ENCODE measurements at regions not wholly inside any gene's neighbourhood (a gene's known extent, or its start where the extent isn't known, plus 50 kb on each side); places are given as distances from the start of the nearest gene placed in this dataset.
A peak's percentile ranks its signal among the peaks of the same experiment; 100 is the strongest.

- TF ChIP-seq MEIS2 (IDR thresholded peaks at IDR 0.05; ENCODE audit: partially characterized antibody) (peak; percentile 76), USF1 (CRISPR knock-in tag; IDR thresholded peaks at IDR 0.05) (no peak), ZBTB7A (IDR thresholded peaks at IDR 0.05; ENCODE audit: borderline replicate concordance, control insufficient read depth, low read depth, low read length) (no peak), ARID1B (IDR thresholded peaks at IDR 0.05) (peak; percentile 90), ZNF253 (CRISPR knock-in tag; conservative IDR thresholded peaks at IDR 0.05) (no peak), BDP1 (IDR thresholded peaks at IDR 0.05; ENCODE audit: insufficient read depth, insufficient read length) (no peak), MED1 (CRISPR knock-in tag; IDR thresholded peaks at IDR 0.05; ENCODE audit: borderline replicate concordance) (no peak), CTCFL (IDR thresholded peaks at IDR 0.05; ENCODE audit: borderline replicate concordance, insufficient read depth, low read depth, low read length, poor library complexity, severe bottlenecking) (no peak), MTF1 (CRISPR knock-in tag; IDR thresholded peaks at IDR 0.05; ENCODE audit: borderline replicate concordance) (no peak), NBN (IDR thresholded peaks at IDR 0.05; ENCODE audit: low read depth) (no peak), FUS (optimal IDR thresholded peaks at IDR 0.05; ENCODE audit: low read depth, low read length) (no peak), PRMT5 (CRISPR knock-in tag; IDR thresholded peaks at IDR 0.05) (no peak), PHTF2 (CRISPR knock-in tag; IDR thresholded peaks at IDR 0.05) (no peak), ZNF830 (CRISPR knock-in tag; IDR thresholded peaks at IDR 0.05) (no peak), ZNF398 (CRISPR knock-in tag; IDR thresholded peaks at IDR 0.05) (no peak), HCFC1 (IDR thresholded peaks at IDR 0.05; ENCODE audit: low read depth, low read length) (no peak), ZBTB26 (CRISPR knock-in tag; IDR thresholded peaks at IDR 0.05) (no peak), ARNT (IDR thresholded peaks at IDR 0.05) (no peak), ZNF316 (IDR thresholded peaks at IDR 0.05) (no peak), CBX1 (IDR thresholded peaks at IDR 0.05; ENCODE audit: low read depth) (no peak), TAF7 (tag; IDR thresholded peaks at IDR 0.05) (no peak), ZBTB5 (IDR thresholded peaks at IDR 0.05) (no peak)
Observed at GRCh38 chr14:71339650-71340415, 432.6 kb downstream of the PCNX1 start (continued).

Data from K562 (cell line).